Suprapubic skin (tissue), 3 donors: ENCODE measurements at regions not wholly inside any gene's neighbourhood (a gene's known extent, or its start where the extent isn't known, plus 50 kb on each side); places are given as distances from the start of the nearest gene placed in this dataset.
"Not testable (repeated sequence)": the region's sequence is repeated elsewhere in the genome, so short reads cannot be mapped to it uniquely, and the experiment has no call there.

ENCODE experiments used
- EP300 ChIP-seq: sonication (generic); formaldehyde crosslinking; IDR thresholded peaks from one replicate; pipeline ENCODE4 v1.6.1; 2017; ENCODE audit warnings: antibody characterized with exemption
- TF ChIP-seq, protein P1 (sequence below), 2 donors: fragments of 200-600 bp in 1 of 2; fragments of 450-650 bp in 1 of 2; sonication (generic) in 1 of 2; IDR thresholded peaks; one replicate each; pipeline ENCODE4 v1.5.1; 2016 to 2019; ENCODE audit warnings: antibody characterized with exemption in 2 of 2, mild to moderate bottlenecking in 1 of 2, moderate library complexity in 1 of 2

DNA sequence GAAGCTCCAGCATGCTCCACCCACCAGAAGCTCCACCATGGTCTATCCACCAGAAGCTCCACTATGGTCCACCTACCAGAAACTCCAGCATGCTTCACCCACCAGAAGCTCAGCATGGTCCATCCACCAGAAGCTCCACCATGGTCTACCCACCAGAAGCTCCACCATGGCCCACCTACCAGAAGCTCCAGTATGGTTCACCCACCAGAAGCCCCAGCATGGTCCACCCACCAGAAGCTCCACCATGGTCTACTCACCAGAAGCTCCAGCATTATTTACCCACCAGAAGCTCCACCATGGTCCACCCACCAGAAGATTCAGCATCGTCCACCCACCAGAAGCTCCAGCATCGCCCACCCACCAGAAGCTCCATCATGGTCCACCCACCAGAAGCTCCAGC lies 4490.2 kb upstream of the OR11H1 start:
- TF ChIP-seq EP300 = not testable (repeated sequence)
- TF ChIP-seq, protein P1, sequence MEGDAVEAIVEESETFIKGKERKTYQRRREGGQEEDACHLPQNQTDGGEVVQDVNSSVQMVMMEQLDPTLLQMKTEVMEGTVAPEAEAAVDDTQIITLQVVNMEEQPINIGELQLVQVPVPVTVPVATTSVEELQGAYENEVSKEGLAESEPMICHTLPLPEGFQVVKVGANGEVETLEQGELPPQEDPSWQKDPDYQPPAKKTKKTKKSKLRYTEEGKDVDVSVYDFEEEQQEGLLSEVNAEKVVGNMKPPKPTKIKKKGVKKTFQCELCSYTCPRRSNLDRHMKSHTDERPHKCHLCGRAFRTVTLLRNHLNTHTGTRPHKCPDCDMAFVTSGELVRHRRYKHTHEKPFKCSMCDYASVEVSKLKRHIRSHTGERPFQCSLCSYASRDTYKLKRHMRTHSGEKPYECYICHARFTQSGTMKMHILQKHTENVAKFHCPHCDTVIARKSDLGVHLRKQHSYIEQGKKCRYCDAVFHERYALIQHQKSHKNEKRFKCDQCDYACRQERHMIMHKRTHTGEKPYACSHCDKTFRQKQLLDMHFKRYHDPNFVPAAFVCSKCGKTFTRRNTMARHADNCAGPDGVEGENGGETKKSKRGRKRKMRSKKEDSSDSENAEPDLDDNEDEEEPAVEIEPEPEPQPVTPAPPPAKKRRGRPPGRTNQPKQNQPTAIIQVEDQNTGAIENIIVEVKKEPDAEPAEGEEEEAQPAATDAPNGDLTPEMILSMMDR (IDR thresholded peaks at IDR 0.05) = not testable (repeated sequence)
